GM12873 (cell line): ENCODE measurements at regions not wholly inside any gene's neighbourhood (a gene's known extent, or its start where the extent isn't known, plus 50 kb on each side); places are given as distances from the start of the nearest gene placed in this dataset.

Source experiments
- CTCF ChIP-seq: IDR thresholded peaks from 2 replicates; pipeline ENCODE4 v1.5.1; 2012; ENCODE audit warnings: low read depth, mild to moderate bottlenecking, moderate library complexity, low read length, control low read depth; ENCODE audit not compliant: insufficient read depth; ENCODE audit errors: missing control alignments

GRCh38 chr3:69484507-69485393 lies 98.9 kb upstream of the FRMD4B start:
- no peak for TF ChIP-seq CTCF

GRCh38 chr3:69483449-69483848 lies 97.6 kb upstream of the FRMD4B start:
- TF ChIP-seq CTCF: no peak

GRCh38 chr3:69474186-69474585 lies 88.3 kb upstream of the FRMD4B start:
- TF ChIP-seq CTCF: no peak

- TF ChIP-seq CTCF: no peak
These were observed 86.2 kb upstream of the FRMD4B start for GRCh38 chr3:69472093-69472492.

GRCh38 chr3:69463531-69463930 lies 77.6 kb upstream of the FRMD4B start:
- no peak for TF ChIP-seq CTCF

GRCh38 chr3:69462826-69463100 lies 76.9 kb upstream of the FRMD4B start:
- no peak for TF ChIP-seq CTCF

GRCh38 chr3:69462022-69462825 lies 76.3 kb upstream of the FRMD4B start:
- TF ChIP-seq CTCF: no peak
